Panc1 (cell line): ENCODE measurements at regions not wholly inside any gene's neighbourhood (a gene's known extent, or its start where the extent isn't known, plus 50 kb on each side); places are given as distances from the start of the nearest gene placed in this dataset.

ENCODE experiments used
- ATAC-seq: fragments of 200-7000 bp; cut with Tn5 transposase; 2 replicates; pipeline ENCODE4 v1.9.1; 2020; ENCODE audit warnings: mild to moderate bottlenecking, moderate library complexity
- BruUV-seq: library from RNA; stranded (reverse); fragments of 400-500 nt; replicated peaks from 2 replicates; lab custom pipeline; 2021; lab: Mats Ljungman, UMichigan
- CTCF ChIA-PET: fragments of 300-600 bp; sonication (Branson Sonifier 250); formaldehyde crosslinking; loops from one replicate; lab custom pipeline; 2022; ENCODE audit warnings: antibody characterized with exemption; lab: Charles Lee
- POLR2A ChIA-PET: fragments of 300-600 bp; sonication (Branson Sonifier 250); formaldehyde crosslinking; loops from one replicate; lab custom pipeline; 2022; ENCODE audit warnings: antibody characterized with exemption; lab: Charles Lee
- DNase-seq: peaks from one replicate; pipeline ENCODE4 v3.0.0-alpha.2; 2010; ENCODE audit warnings: low read depth, low spot score
- H3K27ac ChIP-seq: 2 replicates; pipeline ENCODE4 v1.5.1; 2011; ENCODE audit warnings: mild to moderate bottlenecking, low read length, inconsistent platforms
- H3K27me3 ChIP-seq: fragments of 200-500 bp; sonication (Bioruptor generic); 2 replicates; pipeline ENCODE4 v1.6.0; 2014; ENCODE audit warnings: low read length, inconsistent platforms; ENCODE audit not compliant: control insufficient read depth, insufficient read depth
- H3K36me3 ChIP-seq: fragments of 200-500 bp; sonication (Bioruptor generic); 2 replicates; pipeline ENCODE4 v1.5.1; 2014; ENCODE audit warnings: inconsistent platforms, mild to moderate bottlenecking, low read length, moderate library complexity; ENCODE audit not compliant: control insufficient read depth, insufficient read depth
- H3K4me1 ChIP-seq: 2 replicates; pipeline ENCODE4 v1.5.1; 2011; ENCODE audit warnings: inconsistent platforms, mild to moderate bottlenecking, low read length, moderate library complexity; ENCODE audit not compliant: control insufficient read depth, insufficient read depth
- H3K4me3 ChIP-seq, 2 experiments: 2 replicates each; pipeline ENCODE4 v1.5.1; 2011 to 2012; ENCODE audit warnings: low read depth in 2 of 2, low read length in 2 of 2, mild to moderate bottlenecking in 2 of 2, inconsistent platforms in 1 of 2, moderate library complexity in 1 of 2
- H3K9me3 ChIP-seq: fragments of 200-500 bp; sonication (Bioruptor generic); 2 replicates; pipeline ENCODE4 v1.5.1; 2014; ENCODE audit warnings: low read depth, mild to moderate bottlenecking, inconsistent platforms, low read length, moderate library complexity; ENCODE audit not compliant: control insufficient read depth, insufficient read depth
- CTCF ChIP-seq: fragments of 450-650 bp; IDR thresholded peaks from 2 replicates; pipeline ENCODE4 v1.5.1; 2017; ENCODE audit warnings: mild to moderate bottlenecking
- POLR2AphosphoS5 ChIP-seq: IDR thresholded peaks from 2 replicates; pipeline ENCODE4 v1.6.1; 2012; ENCODE audit warnings: mild to moderate bottlenecking, low read depth, low read length, moderate library complexity
- REST ChIP-seq, 2 experiments: IDR thresholded peaks; 2 replicates each; pipeline ENCODE4 v1.6.1; 2011 to 2012; ENCODE audit warnings: low read depth in 2 of 2, control low read depth in 1 of 2, low read length in 1 of 2, mild to moderate bottlenecking in 1 of 2, moderate library complexity in 1 of 2; ENCODE audit not compliant: insufficient read depth in 1 of 2
- SIN3A ChIP-seq: IDR thresholded peaks from 2 replicates; pipeline ENCODE4 v1.6.1; 2012; ENCODE audit warnings: low read depth, mild to moderate bottlenecking, low read length, moderate library complexity, borderline replicate concordance; ENCODE audit not compliant: insufficient read depth
- TCF7L2 ChIP-seq: IDR thresholded peaks from 2 replicates; pipeline ENCODE4 v1.6.1; 2011; ENCODE audit warnings: mild to moderate bottlenecking, low read depth, low read length, inconsistent platforms
- in situ Hi-C: cut with HindIII; loops from 2 replicates; pipeline ENCODE4 v1.10.0; 2016; ENCODE audit warnings: low sequenced_read_pairs, low pct_unique_long_range_greater_than_20kb
- intact Hi-C: fragments of 100-400 bp; cut with micrococcal nuclease; formaldehyde crosslinking; loops from one replicate; pipeline ENCODE4 v1.10.0; 2022; ENCODE audit not compliant: unreplicated experiment

- Histone ChIP-seq H3K4me3 (no peak overlapping the region), H3K36me3 (no peaks in the 10 kb centered on the region), H3K27ac (no peak overlapping the region), H3K9me3 (no peaks in the 10 kb centered on the region), H3K4me1 (no peaks in the 10 kb centered on the region), H3K27me3 (no peaks in the 10 kb centered on the region)
- ChIA-PET POLR2A (no interaction called here), CTCF (no interaction called here)
- no peak for DNase-seq
- intact Hi-C loops (no loop called here), in situ Hi-C loops (no loop called here)
- no TSS peak for BruUV-seq
- TF ChIP-seq TCF7L2 (no peak), SIN3A (no peak), POLR2AphosphoS5 (no peak), CTCF (no peak), REST (IDR thresholded peaks at IDR 0.05; ENCODE audit: insufficient read depth in 1 of 2, low read depth in 2 of 2, low read length in 1 of 2) (no peak)
- ATAC-seq, result no peak
Measured at GRCh38 chr18:38450876-38451275, 885.3 kb upstream of the CELF4 start.

GRCh38 chr18:38445804-38446145 lies 880.2 kb upstream of the CELF4 start:
- no peak overlapping the region for H3K4me3 ChIP-seq
- intact Hi-C loops, result no loop called here
- no peak for TF ChIP-seq CTCF
- H3K36me3 ChIP-seq, result no peaks in the 10 kb centered on the region
- no peaks in the 10 kb centered on the region for H3K9me3 ChIP-seq
- CTCF ChIA-PET, result no interaction called here
- no peaks in the 10 kb centered on the region for H3K4me1 ChIP-seq
- no peaks in the 10 kb centered on the region for H3K27me3 ChIP-seq
- in situ Hi-C loops, result no loop called here
- no peak for DNase-seq
- no peak overlapping the region for H3K27ac ChIP-seq
- no TSS peak for BruUV-seq
- ATAC-seq, result no peak
- POLR2A ChIA-PET, result no interaction called here
